HG03103 (cell line): ENCODE measurements at regions not wholly inside any gene's neighbourhood (a gene's known extent, or its start where the extent isn't known, plus 50 kb on each side); places are given as distances from the start of the nearest gene placed in this dataset.
"Not testable (repeated sequence)": the region's sequence is repeated elsewhere in the genome, so short reads cannot be mapped to it uniquely, and the experiment has no call there.

Source experiments
- ATAC-seq: cut with Tn5 transposase; IDR thresholded peaks from one replicate; pipeline ENCODE4 v1.9.1; 2021; ENCODE audit warnings: low read depth; ENCODE audit not compliant: unreplicated experiment

GRCh38 chrX:120719622-120720021 lies 89.8 kb upstream of the C1GALT1C1 start:
- ATAC-seq = no peak

- ATAC-seq = no peak
These were observed 89.1 kb upstream of the C1GALT1C1 start for GRCh38 chrX:120718969-120719368.

GRCh38 chrX:120702337-120702736 lies 72.5 kb upstream of the C1GALT1C1 start:
- ATAC-seq = not testable (repeated sequence)

GRCh38 chrX:120697053-120697452 lies 67.2 kb upstream of the C1GALT1C1 start:
- ATAC-seq = peak; percentile 86

- ATAC-seq = no peak
These were observed 62.5 kb upstream of the C1GALT1C1 start for GRCh38 chrX:120692319-120692718.

GRCh38 chrX:120690941-120691340 lies 61.1 kb upstream of the C1GALT1C1 start:
- ATAC-seq = no peak

GRCh38 chrX:120690344-120690743 lies 60.5 kb upstream of the C1GALT1C1 start:
- ATAC-seq = no peak

GRCh38 chrX:120680090-120680489 lies 50.2 kb upstream of the C1GALT1C1 start:
- ATAC-seq = no peak
